Astrocyte (in vitro differentiated cells and primary cell): ENCODE measurements at regions not wholly inside any gene's neighbourhood (a gene's known extent, or its start where the extent isn't known, plus 50 kb on each side); places are given as distances from the start of the nearest gene placed in this dataset.

Source experiments
- CTCF ChIP-seq: IDR thresholded peaks from 2 replicates; pipeline ENCODE4 v1.5.1; 2011; ENCODE audit warnings: low read depth, mild to moderate bottlenecking, inconsistent platforms, low read length, moderate library complexity; ENCODE audit not compliant: insufficient read depth
- EZH2 ChIP-seq: IDR thresholded peaks from 2 replicates; pipeline ENCODE4 v1.6.1; 2012; ENCODE audit warnings: mild to moderate bottlenecking, low read length, inconsistent platforms; ENCODE audit not compliant: insufficient read depth

GRCh38 chr2:10989151-10989550 lies 77.4 kb downstream of the KCNF1 start:
- TF ChIP-seq CTCF (no peak), EZH2 (no peak)
